ENCODE measurements at regions not wholly inside any gene's neighbourhood (a gene's known extent, or its start where the extent isn't known, plus 50 kb on each side); places are given as distances from the start of the nearest gene placed in this dataset.
A peak's percentile ranks its signal among the peaks of the same experiment; 100 is the strongest.

DNA sequence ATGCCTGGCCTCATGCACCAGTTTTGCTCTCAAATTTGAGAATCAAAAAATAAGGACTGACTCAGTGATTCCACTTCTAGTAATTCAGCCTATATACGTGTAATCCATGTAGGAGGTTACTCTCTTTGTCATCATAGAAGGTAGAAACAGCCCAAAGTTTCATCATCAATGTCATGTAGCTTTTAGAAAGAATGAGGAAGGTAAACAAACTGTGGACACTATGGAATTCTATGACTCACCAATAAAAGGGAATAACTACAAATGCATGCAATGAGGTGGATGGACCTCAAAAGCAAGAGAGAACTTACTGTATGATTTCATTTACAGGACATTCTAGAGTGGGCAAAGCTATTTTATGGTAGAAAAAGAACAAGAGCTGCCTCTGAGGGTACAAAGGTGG lies 93.2 kb upstream of the LRIG1 start:
- peaks cover 39% of the 10 kb centered on the region for H3K4me1 ChIP-seq (ENCODE audit: control insufficient read depth, insufficient read depth, low read length)

DNA sequence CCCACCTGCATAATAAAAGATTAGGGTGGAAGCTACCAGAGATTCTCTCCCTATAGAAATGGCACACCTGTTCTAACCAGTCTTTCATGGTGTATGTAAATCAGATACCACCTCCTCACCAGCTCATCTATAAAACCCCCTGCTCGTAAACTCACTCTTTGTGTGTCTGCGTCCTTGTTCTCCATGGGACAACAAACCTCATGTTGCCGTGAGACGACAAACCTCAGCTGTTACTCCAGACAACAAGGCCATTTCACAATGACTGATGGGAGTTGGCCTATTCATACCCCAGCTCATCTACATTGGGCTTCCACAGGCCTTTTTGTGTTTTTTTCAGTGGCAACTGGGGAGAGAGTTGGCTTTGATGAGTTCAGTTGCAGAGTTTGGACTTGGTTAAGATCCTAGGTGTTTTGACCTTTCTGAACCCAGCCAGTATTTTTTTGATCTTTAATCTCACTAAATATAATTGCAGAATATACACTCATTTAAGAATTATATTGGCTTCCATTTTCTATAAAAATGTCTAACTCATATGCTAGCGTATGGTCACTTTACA lies 96.6 kb upstream of the LRIG1 start:
- H3K4me3 ChIP-seq (ENCODE audit: low read length), result no peak overlapping the region
- no peaks in the 10 kb centered on the region for H3K9me3 ChIP-seq (replicated peaks; ENCODE audit: low read length)
- no peak overlapping the region for H3K9ac ChIP-seq (ENCODE audit: low read depth, low read length)
- H3K4me1 ChIP-seq (ENCODE audit: control insufficient read depth, insufficient read depth, low read length), result peaks cover 32% of the 10 kb centered on the region
- H3K27me3 ChIP-seq (ENCODE audit: control insufficient read depth, insufficient read depth, low read length), result no peaks in the 10 kb centered on the region
- no peak overlapping the region for H3K4me2 ChIP-seq (ENCODE audit: low read length)
- H3K36me3 ChIP-seq (ENCODE audit: insufficient read depth, low read length), result no peaks in the 10 kb centered on the region

More for the DNA sequence above, 93.2 kb upstream of the LRIG1 start:
- Histone ChIP-seq H3K4me2 (ENCODE audit: low read length) (no peak overlapping the region), H3K36me3 (ENCODE audit: insufficient read depth, low read length) (no peaks in the 10 kb centered on the region), H3K4me3 (ENCODE audit: low read length) (no peak overlapping the region), H3K9ac (ENCODE audit: low read depth, low read length) (no peak overlapping the region), H3K9me3 (replicated peaks; ENCODE audit: low read length) (no peaks in the 10 kb centered on the region), H3K27me3 (ENCODE audit: control insufficient read depth, insufficient read depth, low read length) (no peaks in the 10 kb centered on the region)

DNA sequence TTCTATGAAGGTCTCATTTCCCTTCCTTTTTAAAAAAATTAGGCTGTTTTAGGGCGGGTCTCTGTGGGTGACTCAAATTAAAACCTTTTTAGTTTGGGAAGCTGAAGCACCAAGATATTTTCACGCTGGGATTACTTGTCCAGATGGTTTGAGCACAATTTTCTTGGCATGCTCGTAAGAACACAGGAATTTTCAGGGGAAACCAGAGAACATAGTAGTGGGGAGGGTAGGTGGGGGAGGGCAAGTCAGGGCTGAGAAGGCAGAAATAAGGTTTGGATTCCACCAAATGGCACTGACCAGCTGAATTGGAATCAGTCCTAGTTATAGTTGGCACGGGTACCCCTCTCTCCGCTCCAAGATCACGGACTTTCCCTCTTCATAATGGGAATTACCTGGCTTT lies 97.3 kb upstream of the LRIG1 start:
- H3K4me2 ChIP-seq (ENCODE audit: low read length), result peak overlapping the region; percentile 34
- no peak overlapping the region for H3K4me3 ChIP-seq (ENCODE audit: low read length)
- peak overlapping the region; percentile 6 for H3K9ac ChIP-seq (ENCODE audit: low read depth, low read length)
- H3K9me3 ChIP-seq (replicated peaks; ENCODE audit: low read length), result no peaks in the 10 kb centered on the region
- H3K4me1 ChIP-seq (ENCODE audit: control insufficient read depth, insufficient read depth, low read length), result peaks cover 26% of the 10 kb centered on the region
- peaks cover 2% of the 10 kb centered on the region for H3K27me3 ChIP-seq (ENCODE audit: control insufficient read depth, insufficient read depth, low read length)
- no peaks in the 10 kb centered on the region for H3K36me3 ChIP-seq (ENCODE audit: insufficient read depth, low read length)

DNA sequence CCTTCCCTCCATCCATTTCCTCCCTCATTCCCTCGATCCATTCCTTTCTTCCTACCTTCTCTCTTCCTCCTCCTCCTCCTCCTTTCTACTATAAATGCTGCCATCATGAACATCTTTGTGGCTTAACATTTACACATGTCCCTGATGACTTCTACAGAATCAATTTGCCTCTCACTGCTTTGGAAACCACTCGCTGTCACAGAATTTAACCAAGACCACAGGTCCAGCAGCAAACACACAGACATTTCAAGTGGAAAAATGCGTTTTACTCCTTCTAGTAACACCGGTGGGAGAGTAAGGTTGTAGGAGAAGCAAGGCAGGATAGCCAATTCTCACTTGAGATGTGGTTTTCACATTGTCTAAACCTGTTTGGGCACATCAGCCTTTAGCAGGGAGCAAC lies 101.4 kb upstream of the LRIG1 start:
- no peaks in the 10 kb centered on the region for H3K36me3 ChIP-seq (ENCODE audit: insufficient read depth, low read length)
- H3K9me3 ChIP-seq (replicated peaks; ENCODE audit: low read length), result no peaks in the 10 kb centered on the region
- H3K9ac ChIP-seq (ENCODE audit: low read depth, low read length), result no peak overlapping the region
- H3K4me2 ChIP-seq (ENCODE audit: low read length), result no peak overlapping the region
- H3K4me3 ChIP-seq (ENCODE audit: low read length), result no peak overlapping the region
- H3K27me3 ChIP-seq (ENCODE audit: control insufficient read depth, insufficient read depth, low read length), result peaks cover 2% of the 10 kb centered on the region
- peaks cover 13% of the 10 kb centered on the region for H3K4me1 ChIP-seq (ENCODE audit: control insufficient read depth, insufficient read depth, low read length)

DNA sequence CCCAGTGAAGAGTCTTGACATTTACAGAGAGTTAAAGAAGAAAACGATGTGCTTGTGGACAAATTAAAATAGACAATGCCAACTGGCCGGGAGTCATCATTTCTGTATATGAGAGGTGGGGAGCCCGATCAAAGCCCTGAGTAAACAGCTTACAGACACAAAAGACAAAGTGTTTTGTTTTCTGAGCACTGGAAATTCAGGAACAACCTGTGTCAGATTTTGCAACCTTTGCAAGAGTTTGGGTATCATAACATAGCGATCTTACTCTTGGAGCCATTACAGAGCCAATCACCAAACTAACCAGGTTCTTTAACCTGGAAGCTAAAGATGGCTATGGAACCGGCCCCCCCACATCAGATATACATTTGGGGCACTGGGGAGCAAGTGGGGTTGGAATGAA lies 101.9 kb upstream of the LRIG1 start:
- peaks cover 2% of the 10 kb centered on the region for H3K27me3 ChIP-seq (ENCODE audit: control insufficient read depth, insufficient read depth, low read length)
- H3K4me3 ChIP-seq (ENCODE audit: low read length), result no peak overlapping the region
- no peaks in the 10 kb centered on the region for H3K36me3 ChIP-seq (ENCODE audit: insufficient read depth, low read length)
- peaks cover 12% of the 10 kb centered on the region for H3K4me1 ChIP-seq (ENCODE audit: control insufficient read depth, insufficient read depth, low read length)
- no peak overlapping the region for H3K9ac ChIP-seq (ENCODE audit: low read depth, low read length)
- H3K4me2 ChIP-seq (ENCODE audit: low read length), result no peak overlapping the region
- no peaks in the 10 kb centered on the region for H3K9me3 ChIP-seq (replicated peaks; ENCODE audit: low read length)

DNA sequence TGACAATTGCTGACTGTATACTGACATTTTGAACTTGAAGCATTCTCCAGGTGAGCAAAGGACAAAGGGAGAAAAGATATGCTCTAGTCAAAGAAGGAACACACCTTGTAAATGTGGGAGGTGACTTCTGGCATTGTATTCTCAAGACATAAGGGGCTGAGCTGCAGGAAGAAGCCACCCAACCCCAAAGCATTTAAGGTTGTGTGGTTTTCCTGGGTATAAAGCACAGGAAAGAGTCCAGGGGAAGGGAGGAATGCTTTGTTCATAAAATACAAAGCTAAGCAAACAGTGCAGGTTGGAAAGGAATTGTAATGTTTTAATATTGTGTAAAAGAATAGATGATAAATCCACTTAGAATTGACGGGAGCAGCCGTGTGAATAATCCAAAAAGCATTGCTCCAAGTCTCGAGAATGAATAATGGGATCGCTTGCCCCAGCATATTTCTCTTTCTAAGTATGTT lies 102.4 kb upstream of the LRIG1 start:
- peaks cover 7% of the 10 kb centered on the region for H3K4me1 ChIP-seq (ENCODE audit: control insufficient read depth, insufficient read depth, low read length)
- H3K36me3 ChIP-seq (ENCODE audit: insufficient read depth, low read length), result no peaks in the 10 kb centered on the region
- no peak overlapping the region for H3K4me3 ChIP-seq (ENCODE audit: low read length)
- H3K27me3 ChIP-seq (ENCODE audit: control insufficient read depth, insufficient read depth, low read length), result peaks cover 2% of the 10 kb centered on the region
- H3K9me3 ChIP-seq (replicated peaks; ENCODE audit: low read length), result no peaks in the 10 kb centered on the region
- no peak overlapping the region for H3K9ac ChIP-seq (ENCODE audit: low read depth, low read length)
- no peak overlapping the region for H3K4me2 ChIP-seq (ENCODE audit: low read length)

DNA sequence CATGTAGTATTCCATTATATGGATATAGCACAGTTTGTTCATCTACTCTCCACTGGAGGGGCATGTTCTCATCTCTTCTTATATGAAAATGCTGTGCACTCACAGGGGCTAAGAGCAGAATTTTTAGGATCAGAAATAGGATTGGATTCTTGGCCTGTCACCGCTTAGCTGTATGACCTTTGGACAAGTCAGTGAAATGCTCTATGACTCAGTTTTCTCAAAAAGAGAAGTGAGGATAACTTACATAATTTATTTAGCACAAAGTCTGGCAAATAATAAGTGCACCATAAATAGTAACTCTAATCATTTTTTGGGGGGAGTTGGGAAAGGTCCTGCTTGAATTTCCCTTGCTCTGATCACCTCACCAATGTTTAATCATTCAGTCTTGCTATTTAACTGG lies 103.7 kb upstream of the LRIG1 start:
- H3K9me3 ChIP-seq (replicated peaks; ENCODE audit: low read length), result no peaks in the 10 kb centered on the region
- no peak overlapping the region for H3K9ac ChIP-seq (ENCODE audit: low read depth, low read length)
- peaks cover 5% of the 10 kb centered on the region for H3K4me1 ChIP-seq (ENCODE audit: control insufficient read depth, insufficient read depth, low read length)
- peaks cover 2% of the 10 kb centered on the region for H3K27me3 ChIP-seq (ENCODE audit: control insufficient read depth, insufficient read depth, low read length)
- no peak overlapping the region for H3K4me3 ChIP-seq (ENCODE audit: low read length)
- no peak overlapping the region for H3K4me2 ChIP-seq (ENCODE audit: low read length)
- no peaks in the 10 kb centered on the region for H3K36me3 ChIP-seq (ENCODE audit: insufficient read depth, low read length)

DNA sequence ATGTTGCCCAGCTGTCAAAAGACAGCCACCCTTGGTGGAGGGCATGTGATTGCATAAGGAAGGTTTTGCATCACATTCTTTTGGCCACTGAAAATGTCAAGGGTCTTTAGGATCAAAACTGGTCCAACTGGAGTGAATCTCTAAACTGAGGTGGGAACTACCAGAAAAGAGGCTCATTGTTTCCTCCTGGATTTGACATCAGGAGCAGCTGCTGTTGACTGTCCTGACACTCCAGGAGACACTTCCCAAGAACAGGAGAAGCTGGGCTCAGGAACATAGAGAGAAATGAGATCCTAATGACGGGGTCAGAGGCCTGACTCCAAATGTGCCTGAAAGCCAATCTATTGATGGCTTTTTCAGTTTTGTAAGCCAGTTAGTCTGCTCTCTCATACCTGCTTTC lies 105.3 kb upstream of the LRIG1 start:
- H3K4me2 ChIP-seq (ENCODE audit: low read length), result no peak overlapping the region

DNA sequence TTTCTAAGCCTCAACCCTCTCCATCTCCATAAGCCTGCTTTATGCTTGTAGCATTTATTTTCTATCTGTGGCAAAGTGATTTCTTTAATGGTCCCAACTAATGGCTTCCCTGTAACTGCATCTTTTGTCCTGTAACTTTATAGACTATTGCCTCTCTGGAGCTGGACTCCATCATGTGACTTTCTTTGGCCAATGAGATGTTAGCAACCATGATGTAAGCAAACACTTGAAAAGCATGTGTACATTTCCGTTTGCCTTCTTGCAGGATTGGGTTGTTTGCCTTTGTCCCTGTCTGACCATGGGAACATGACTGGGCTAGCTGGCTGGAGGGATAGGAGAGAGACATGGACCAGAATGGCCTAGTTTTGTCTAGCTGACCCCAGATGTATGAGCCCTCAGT lies 106.0 kb upstream of the LRIG1 start:
- no peak overlapping the region for H3K9ac ChIP-seq (ENCODE audit: low read depth, low read length)
- peaks cover 2% of the 10 kb centered on the region for H3K27me3 ChIP-seq (ENCODE audit: control insufficient read depth, insufficient read depth, low read length)
- H3K36me3 ChIP-seq (ENCODE audit: insufficient read depth, low read length), result no peaks in the 10 kb centered on the region
- H3K4me3 ChIP-seq (ENCODE audit: low read length), result no peak overlapping the region
- peaks cover 14% of the 10 kb centered on the region for H3K4me1 ChIP-seq (ENCODE audit: control insufficient read depth, insufficient read depth, low read length)
- no peaks in the 10 kb centered on the region for H3K9me3 ChIP-seq (replicated peaks; ENCODE audit: low read length)
- H3K4me2 ChIP-seq (ENCODE audit: low read length), result no peak overlapping the region

More for the DNA sequence above, 105.3 kb upstream of the LRIG1 start:
- Histone ChIP-seq H3K4me3 (ENCODE audit: low read length) (no peak overlapping the region), H3K9me3 (replicated peaks; ENCODE audit: low read length) (no peaks in the 10 kb centered on the region), H3K36me3 (ENCODE audit: insufficient read depth, low read length) (no peaks in the 10 kb centered on the region), H3K9ac (ENCODE audit: low read depth, low read length) (no peak overlapping the region), H3K27me3 (ENCODE audit: control insufficient read depth, insufficient read depth, low read length) (peaks cover 2% of the 10 kb centered on the region), H3K4me1 (ENCODE audit: control insufficient read depth, insufficient read depth, low read length) (peaks cover 14% of the 10 kb centered on the region)

DNA sequence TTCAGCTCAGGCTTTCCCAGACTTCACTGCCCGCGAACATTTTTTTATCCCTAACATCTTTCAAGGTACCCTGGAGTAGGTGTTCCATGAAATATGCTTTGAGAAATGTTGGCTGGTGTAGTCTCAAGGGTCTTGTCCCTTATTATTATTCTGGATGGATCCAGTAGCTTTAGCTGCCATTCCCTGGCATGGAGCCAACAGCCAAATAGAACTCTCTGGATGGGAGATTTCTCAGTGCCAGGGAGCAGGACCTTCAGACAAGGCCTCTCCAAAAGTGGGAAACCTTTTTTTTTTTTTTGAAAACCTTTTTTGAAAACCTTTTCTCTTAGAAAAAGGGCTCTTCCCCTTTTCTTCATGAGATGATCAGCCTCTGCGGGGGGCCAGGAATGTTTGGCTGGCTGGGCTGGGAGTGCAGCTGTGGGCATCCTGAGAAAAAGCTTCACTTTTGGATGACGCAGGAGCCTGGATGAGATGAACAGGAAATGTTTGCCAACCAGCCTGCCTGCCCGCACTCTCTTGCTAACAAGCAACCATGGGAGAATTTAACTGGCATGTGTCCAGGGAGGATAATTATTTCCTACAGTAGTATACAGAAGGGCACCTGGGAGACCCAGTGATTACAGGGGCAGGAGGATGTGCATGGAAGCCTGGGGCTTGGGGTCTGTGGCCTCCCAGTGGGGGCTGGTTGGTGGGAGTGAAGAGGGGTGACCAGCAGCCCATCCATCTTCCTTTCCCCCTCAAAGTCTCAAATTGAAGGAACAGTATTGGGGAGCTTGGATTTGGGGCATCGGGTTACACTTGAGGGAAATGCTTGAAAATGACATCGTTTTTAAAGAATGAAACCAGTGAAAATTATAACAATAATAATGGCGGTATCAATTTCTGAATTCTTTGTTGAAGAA lies 109.1 kb upstream of the LRIG1 start:
- peaks cover 11% of the 10 kb centered on the region for H3K4me1 ChIP-seq (ENCODE audit: control insufficient read depth, insufficient read depth, low read length)
- no peaks in the 10 kb centered on the region for H3K27me3 ChIP-seq (ENCODE audit: control insufficient read depth, insufficient read depth, low read length)
- H3K4me3 ChIP-seq (ENCODE audit: low read length), result no peak overlapping the region
- H3K9ac ChIP-seq (ENCODE audit: low read depth, low read length), result peak overlapping the region; percentile 9
- no peaks in the 10 kb centered on the region for H3K36me3 ChIP-seq (ENCODE audit: insufficient read depth, low read length)
- peak overlapping the region; percentile 37 for H3K4me2 ChIP-seq (ENCODE audit: low read length)
- no peaks in the 10 kb centered on the region for H3K9me3 ChIP-seq (replicated peaks; ENCODE audit: low read length)

DNA sequence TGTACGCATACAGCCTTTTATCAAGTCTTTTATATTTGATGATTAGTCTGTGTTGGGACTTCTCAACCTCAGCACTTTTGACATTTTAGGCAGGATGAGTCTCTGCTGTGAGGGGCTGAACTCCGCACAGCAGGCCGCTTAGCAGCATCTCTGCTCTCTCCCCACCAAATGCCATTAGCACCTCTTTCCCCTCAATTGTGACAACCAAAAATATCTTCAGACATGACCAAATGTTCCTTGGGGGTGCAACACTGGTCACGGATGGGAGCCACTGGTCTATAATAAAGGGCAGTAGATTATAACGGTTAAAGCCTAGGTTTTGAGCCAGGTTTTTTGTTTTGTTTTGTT lies 109.7 kb upstream of the LRIG1 start:
- Histone ChIP-seq H3K4me3 (ENCODE audit: low read length) (no peak overlapping the region), H3K36me3 (ENCODE audit: insufficient read depth, low read length) (no peaks in the 10 kb centered on the region), H3K27me3 (ENCODE audit: control insufficient read depth, insufficient read depth, low read length) (no peaks in the 10 kb centered on the region), H3K9ac (ENCODE audit: low read depth, low read length) (no peak overlapping the region), H3K4me2 (ENCODE audit: low read length) (no peak overlapping the region), H3K4me1 (ENCODE audit: control insufficient read depth, insufficient read depth, low read length) (peaks cover 11% of the 10 kb centered on the region), H3K9me3 (replicated peaks; ENCODE audit: low read length) (no peaks in the 10 kb centered on the region)
